ENCODE measurements at regions not wholly inside any gene's neighbourhood (a gene's known extent, or its start where the extent isn't known, plus 50 kb on each side); places are given as distances from the start of the nearest gene placed in this dataset.
"Not testable (repeated sequence)": the region's sequence is repeated elsewhere in the genome, so short reads cannot be mapped to it uniquely, and the experiment has no call there.

DNA sequence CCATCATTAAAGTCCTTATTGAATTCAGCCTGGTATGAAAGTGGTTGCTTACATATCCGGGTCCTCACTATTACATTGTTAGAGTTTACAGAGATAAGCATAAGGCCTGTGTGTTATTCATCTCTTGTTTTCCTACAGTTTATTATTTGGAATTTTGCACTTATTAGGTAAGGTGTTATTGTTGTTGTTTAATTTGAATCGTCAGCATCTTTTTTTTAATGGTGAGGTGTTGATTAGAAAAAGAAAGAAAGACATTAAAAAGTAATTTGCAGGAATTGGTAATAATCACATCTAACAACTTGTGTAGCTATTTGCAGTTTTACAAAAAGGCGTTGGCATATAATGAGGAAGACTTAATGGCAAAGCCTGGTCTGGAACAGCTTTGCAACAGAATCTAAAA lies 158.6 kb downstream of the SAMD5 start:
- DNase-seq (ENCODE audit: low read depth in 4 of 4, low spot score in 2 of 4): no peak

DNA sequence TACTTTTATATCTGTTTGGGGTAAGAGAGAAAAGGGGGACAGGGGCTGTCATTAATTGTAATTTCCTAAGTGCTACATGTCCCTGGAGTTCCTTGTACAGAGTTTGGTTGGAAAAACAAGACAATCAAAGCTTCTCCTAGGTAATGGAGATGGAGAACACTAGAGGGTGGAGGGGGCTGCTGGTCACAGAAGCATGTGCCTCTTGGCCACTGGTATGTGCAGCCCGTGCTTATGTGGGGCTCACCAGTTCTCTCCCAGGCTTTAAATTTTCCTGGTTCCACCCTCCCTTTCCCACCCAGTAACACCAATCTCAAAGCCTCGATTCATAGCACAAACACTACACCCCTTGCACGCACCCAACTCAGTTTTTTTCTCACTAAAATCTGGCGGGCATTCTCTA lies 165.6 kb downstream of the SAMD5 start:
- DNase-seq (ENCODE audit: low read depth in 4 of 4, low spot score in 2 of 4): no peak

GRCh38 chr6:147674794-147675193 lies 166.3 kb downstream of the SAMD5 start:
- DNase-seq (ENCODE audit: low read depth in 4 of 4, low spot score in 2 of 4): no peak

DNA sequence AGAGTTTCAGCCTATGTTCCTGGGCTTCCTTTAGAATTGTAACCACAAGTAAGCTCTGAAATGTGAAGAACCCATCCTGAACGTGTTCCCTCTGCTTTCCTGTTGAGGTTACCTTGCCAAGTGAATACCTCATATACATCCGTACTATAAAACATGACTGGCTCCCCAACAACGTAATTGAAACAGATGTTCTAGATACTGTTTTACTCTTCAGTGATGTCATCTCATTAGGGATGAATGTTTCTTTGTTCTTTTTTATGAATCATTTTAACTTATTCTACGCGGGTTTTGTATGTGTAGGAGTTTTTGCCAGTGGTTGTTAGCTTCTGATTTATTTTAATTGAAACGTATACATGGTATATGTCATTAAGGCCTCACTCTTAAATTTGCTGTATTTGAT lies 166.8 kb downstream of the SAMD5 start:
- no peak for DNase-seq (ENCODE audit: low read depth in 4 of 4, low spot score in 2 of 4)

- no peak for DNase-seq (ENCODE audit: low read depth in 4 of 4, low spot score in 2 of 4)
Measured at GRCh38 chr6:147676495-147677199, 168.2 kb downstream of the SAMD5 start.

DNA sequence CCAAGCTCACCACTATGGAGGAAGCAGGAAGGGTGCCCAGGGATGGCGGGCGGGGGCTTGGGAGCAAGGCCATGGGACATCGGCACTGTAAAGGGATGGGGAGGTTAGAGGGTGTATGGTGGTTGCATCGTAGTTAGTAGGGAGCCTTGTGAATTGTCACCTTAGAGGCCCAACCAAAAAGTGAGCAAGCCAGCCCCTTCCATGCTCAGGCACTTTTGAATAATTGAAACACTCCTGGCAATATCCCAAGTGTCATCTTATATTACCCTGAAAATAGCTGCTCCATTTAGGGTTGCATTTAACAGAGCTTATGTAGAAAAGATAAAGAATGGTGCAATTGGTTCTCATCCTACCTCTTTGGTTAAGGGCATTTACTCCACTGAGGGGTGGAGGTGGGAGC lies 169.2 kb downstream of the SAMD5 start:
- no peak for DNase-seq (ENCODE audit: low read depth in 4 of 4, low spot score in 2 of 4)

DNA sequence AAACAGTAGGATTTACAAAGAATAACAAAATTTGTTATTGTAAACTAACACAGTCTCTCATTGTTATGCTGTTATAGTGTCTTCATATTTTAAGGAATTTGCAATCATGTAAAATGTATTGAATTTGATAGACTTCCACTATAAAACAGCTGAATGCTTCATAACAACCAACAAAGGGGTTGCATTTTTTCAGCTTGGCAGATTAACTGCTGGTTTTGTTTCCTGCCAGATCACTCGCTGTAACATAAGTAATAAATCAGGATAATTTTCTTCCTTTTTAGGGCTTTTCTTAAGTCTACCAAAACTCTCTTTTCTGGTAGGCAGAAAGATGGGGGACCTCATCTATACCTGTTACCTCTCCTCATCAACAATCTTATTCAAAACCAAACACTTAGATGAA lies 169.8 kb downstream of the SAMD5 start:
- peak in 2 of 4 donors; percentile 15 to 34 for DNase-seq (ENCODE audit: low read depth in 4 of 4, low spot score in 2 of 4)

- DNase-seq (ENCODE audit: low read depth in 4 of 4, low spot score in 2 of 4): no peak
Measured at GRCh38 chr6:147684906-147685305, 176.4 kb downstream of the SAMD5 start.

- DNase-seq (ENCODE audit: low read depth in 4 of 4, low spot score in 2 of 4): no peak
Measured at GRCh38 chr6:147689398-147689797, 180.9 kb downstream of the SAMD5 start.

DNA sequence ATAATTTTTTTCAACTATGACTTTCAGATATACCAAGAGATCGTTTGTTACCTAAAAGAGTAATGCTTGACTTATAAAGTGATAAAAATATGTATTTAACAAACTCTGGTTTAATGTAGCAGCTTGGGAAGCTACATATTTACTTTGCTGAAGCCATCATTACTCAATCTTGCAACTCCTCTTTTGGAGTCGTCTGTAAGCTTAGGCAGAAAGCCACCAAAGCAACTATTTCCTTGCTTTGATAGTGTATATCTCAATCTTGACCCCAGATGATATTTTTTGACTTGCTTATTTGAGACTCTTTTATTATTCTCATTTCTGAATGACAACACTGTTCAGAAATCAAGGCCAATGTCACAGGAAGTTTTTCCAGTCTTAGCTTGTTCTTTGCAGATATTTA lies 183.0 kb downstream of the SAMD5 start:
- DNase-seq (ENCODE audit: low read depth in 4 of 4, low spot score in 2 of 4): no peak

GRCh38 chr6:147693181-147693580 lies 184.7 kb downstream of the SAMD5 start:
- DNase-seq (ENCODE audit: low read depth in 4 of 4, low spot score in 2 of 4): no peak

DNA sequence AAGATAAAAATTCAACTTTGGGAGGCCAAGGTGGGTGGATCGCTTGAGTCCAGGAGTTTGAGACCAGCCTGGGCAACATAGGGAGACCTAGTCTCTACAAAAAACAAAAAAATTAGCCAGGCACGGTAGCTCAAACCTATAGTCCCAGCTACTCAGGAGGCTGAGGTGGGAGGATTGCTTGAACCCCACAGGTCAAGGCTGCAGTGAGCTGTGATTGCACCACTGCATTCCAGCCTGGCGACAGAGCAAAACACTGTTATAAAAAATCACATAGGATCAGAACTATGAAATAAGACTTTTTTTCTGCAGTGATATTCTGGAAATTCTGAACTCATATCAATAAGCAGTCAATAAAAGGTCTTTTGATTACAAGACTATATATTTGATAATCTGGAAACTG lies 186.1 kb downstream of the SAMD5 start:
- not testable (repeated sequence) for DNase-seq (ENCODE audit: low read depth in 4 of 4, low spot score in 2 of 4)

DNA sequence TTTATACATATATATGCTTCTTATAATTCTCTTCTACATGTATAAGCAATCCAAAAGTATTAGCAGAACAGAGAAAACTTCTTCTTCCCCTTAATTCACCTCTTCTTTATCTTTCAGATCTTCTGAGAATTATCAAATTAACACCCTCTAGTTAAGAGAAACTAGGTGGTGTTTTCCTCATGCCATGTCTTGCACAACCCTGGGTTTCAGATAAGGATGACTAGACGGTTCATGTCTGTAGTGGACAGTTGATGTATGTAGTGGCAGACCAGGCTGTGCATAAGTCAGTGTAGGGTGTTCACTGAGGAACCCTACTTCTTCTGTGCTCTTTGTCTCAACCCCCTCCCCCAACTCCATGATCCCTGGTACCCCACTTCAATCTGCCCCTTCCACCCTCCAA lies 187.3 kb downstream of the SAMD5 start:
- no peak for DNase-seq (ENCODE audit: low read depth in 4 of 4, low spot score in 2 of 4)

DNA sequence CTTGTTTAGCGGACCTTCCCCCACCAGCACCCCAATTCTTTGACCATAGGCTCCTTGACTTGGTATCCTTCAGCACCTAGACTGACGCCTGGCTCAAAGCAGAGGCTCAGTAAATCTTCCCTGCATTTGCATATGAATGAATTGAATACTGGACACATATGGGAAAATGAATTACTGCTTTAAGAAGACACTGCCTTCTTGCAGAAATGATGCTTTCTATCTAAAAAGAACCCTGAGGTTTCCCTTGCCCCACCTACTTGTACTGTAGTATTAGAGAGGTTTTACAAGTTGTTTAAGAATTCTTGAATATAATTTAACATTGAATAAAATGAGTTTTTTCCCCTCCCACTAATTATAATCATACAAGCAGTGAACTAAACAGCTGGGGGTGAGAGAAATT lies 190.7 kb downstream of the SAMD5 start:
- DNase-seq (ENCODE audit: low read depth in 4 of 4, low spot score in 2 of 4): no peak

- no peak for DNase-seq (ENCODE audit: low read depth in 4 of 4, low spot score in 2 of 4)
Measured at GRCh38 chr6:147699637-147700036, 191.1 kb downstream of the SAMD5 start.

DNA sequence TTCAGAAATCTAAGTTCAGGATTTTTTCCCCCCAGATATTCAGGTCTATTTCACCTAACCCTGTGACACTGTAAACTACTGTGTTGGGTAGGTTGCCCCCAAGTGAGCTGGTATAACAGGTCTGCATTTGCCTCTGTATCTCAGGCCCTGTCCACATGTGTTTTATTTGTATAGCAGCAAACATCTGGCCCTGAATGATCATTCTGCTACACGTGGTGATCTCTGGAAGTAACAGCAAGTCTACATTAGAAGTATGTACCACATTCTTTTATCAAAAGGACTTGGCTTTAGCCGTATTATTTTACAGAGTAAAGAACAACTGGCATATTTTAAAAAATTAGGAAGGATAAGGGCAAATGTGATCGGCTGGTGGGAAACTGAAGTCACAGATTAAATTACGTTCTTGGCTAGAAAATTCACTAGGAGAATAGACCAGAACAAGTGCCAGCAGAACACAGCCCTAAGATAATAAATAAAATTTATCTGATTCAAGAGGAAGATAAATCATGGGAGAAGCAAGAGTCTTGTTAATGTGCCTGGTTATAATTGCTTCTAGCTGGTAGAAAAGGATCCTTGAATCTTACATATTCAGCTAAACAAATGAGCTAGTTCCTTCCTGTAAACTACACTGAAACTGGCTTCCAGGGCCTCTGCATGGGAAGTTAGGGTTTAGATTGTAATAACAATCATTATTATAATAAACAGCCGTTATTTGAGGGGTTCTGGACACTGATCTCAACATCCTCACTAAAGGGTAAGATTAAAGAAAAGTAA lies 192.1 kb downstream of the SAMD5 start:
- DNase-seq (ENCODE audit: low read depth in 4 of 4, low spot score in 2 of 4): no peak

DNA sequence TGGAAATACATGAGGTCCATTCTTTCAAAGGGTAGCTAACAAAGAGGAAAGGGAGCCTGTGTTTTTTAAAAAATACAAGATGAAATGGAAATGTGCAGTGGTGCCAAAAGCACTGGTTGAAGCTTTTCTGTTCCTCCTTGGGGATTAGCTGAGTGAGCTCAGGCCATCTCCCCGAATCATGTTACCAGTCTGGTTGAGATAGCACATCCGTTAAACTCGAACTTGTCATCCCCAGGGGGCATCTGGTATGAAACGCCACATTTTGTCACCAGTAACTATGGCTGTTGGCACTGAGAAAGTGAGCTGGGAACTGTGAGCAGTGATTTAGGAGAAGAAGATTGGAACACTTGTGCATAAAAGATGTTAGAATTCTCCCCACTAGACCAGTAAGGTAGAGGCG lies 196.2 kb downstream of the SAMD5 start:
- no peak for DNase-seq (ENCODE audit: low read depth in 4 of 4, low spot score in 2 of 4)

DNA sequence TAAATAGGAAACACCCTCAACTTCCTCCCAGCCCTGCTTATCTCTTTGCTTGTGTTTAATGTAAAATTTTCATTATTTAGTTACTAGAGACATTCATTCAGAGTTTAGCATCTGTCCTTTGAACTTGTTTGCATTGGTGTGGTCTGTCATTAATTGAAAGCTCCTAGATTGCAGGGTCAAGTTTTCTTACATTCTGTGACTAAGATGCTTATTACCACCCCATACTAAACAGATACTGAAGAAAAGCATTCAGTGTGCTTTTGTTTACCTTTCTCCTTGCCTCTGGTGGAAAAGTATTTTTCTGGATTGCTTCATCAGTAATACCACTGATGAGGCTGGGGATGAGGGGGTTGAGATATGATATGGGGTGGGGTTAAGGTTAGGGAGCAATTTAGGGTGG lies 199.0 kb downstream of the SAMD5 start:
- DNase-seq (ENCODE audit: low read depth in 4 of 4, low spot score in 2 of 4): no peak

DNA sequence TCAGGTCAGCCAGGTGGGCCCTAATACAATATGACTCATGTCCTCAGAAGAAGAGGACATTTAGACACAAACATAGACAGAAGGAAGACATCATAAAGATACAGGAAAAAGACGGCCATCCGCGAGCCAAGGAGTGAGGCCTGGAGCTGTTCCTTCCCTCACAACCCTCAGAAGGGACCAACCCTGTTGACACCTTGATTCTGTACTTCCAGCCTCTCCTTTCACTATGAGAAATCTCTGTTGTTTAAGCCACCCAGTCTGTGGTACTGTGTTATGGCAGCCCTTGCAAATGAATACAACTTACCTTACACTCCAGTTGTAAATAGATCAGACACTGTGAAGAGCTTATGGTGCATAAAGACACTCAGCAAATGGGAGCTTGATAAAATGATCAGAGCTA lies 199.7 kb downstream of the SAMD5 start:
- no peak for DNase-seq (ENCODE audit: low read depth in 4 of 4, low spot score in 2 of 4)

DNA sequence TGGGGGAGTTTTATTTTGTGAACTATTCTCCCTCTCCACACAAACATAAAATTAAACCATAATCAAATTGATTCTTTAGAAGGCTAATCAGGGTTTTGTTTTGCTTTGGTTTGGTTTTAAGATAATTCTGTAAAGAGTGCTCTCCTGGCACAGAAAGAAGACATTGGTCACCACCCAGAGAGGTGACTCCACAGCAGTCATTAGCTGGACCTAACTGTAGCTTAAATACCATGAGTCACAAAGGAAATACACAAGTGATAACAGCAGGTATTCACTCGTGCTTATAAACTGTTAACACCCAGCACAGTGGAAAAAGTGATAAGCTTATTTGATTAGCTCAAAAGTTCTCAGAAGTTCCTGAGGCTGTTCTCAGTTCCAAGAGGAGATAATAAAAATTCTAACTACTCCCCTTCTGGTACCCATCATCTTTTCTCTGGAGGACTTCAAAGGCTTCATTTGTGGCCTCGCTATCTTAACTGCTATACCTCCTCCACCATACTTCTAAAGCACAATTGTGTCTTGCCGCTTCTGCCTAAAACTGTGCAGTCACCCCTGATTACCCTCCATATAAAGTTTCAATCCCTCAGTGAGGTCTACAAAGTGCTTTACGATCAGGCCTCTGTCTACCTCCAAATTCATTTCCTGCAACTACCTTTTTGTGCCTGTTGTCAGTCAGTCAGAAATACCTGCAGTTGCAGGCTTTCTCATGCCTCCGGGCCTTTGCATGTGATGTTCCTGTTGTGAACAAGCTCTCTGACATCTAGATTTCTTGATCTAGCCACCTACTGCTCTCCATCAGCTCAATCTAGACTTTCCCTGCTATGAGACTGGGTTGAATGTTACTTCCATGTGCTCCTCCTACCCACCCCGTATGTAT lies 201.1 kb downstream of the SAMD5 start:
- no peak for DNase-seq (ENCODE audit: low read depth in 4 of 4, low spot score in 2 of 4)

DNA sequence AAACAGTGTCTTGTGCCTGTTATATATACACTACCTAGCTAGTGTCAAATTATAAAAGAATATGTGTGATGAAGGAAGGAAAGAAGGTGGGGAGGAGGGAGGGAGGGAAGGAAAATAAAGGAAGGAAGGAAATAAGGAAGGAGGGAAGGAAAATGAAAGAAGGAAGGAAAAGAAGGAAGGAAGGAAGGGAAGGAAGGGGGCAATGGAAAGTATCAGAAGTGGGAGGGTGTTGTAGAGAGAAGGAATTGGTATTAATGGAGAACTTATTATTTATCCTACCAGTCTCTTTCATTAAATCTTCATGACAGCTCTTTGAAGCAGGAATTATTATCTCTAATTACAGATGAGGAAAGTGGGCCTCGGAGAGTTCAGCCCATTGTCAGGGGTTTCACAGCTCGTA lies 202.4 kb downstream of the SAMD5 start:
- DNase-seq (ENCODE audit: low read depth in 4 of 4, low spot score in 2 of 4): no peak

All from left renal cortex interstitium (tissue), 4 donors.